Stimulated activated CD8-positive, alpha-beta memory T cell treated with anti-CD3 and anti-CD28 coated beads, Interleukin-7, amount 100 ng/mL, for 48 hours (primary cell): ENCODE measurements at regions not wholly inside any gene's neighbourhood (a gene's known extent, or its start where the extent isn't known, plus 50 kb on each side); places are given as distances from the start of the nearest gene placed in this dataset.

ENCODE experiments used
- DNase-seq, 2 donors: peaks; one replicate each; pipeline ENCODE4 v3.0.0-alpha.2; 2020; ENCODE audit warnings: low read depth in 1 of 2; ENCODE audit errors: extremely low read depth in 1 of 2

DNA sequence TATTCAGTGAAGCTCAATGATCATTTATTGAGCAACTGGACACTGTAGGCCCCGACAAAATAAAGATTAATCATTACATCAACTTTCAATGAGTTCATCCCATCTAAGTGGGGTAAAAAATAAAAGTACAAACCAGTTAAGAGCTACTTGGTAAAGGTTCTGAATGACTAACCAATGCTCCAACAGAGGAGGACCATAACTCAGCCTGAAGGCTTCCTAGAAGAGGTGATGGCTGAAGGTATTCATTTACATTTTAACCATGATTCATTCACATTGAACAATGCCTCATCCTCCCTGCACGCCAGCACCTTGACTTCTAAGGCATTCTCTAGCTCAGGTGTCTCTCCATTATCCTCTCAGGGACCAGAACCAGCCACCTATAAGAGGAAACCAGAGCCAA, 201.4 kb downstream of the ZNF462 start:
- DNase-seq: no peak

DNA sequence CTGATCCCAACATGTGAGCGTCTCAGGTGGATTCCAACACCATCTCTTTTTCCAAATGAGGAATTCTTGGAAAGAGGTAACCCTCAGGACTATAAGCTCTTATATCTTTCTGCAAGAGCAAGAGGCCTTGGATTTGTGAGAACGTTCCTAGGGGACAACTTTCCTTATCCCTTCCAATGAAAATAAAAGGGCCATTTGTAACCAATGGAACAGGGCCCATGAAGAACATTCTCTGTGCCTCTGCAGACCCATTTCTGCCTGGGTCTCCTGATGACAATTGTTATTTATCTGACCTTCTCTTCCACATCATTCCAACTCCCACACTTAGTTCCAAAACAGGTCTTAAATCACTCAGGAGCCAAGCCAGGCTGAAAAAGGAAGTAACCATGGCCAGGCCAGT, 202.6 kb downstream of the ZNF462 start:
- DNase-seq: no peak

DNA sequence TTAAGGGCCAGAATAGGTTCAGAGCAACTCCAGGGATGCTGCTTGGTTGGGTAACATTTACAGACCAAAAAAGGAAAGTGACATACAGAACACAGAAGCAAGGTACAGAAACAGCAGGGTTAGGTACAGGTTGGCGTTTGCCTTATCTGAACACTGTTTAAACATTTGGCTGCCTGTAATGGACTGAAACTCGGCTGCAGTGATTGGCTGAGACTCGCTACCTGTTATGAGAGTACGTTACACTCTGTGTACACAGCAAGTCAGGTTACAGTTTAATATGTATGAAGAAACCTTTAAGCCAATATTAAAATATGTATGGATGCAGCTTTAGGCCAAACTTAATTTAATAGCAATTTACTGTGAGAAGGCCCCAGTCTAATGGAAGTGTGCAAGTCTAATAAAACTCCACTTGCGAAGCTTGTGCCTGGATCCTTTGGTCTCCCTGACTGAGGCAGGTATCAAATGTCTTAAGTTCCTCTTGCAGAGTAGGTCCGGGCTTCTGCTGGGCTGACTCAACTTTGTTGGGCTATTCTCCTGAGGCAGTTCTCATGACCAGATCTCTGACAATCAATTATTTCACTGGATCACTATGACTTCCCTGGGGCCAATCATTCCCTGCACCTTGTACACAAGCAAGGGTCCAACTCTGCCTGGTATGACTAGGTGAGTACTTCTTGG, 204.9 kb downstream of the ZNF462 start:
- no peak for DNase-seq

DNA sequence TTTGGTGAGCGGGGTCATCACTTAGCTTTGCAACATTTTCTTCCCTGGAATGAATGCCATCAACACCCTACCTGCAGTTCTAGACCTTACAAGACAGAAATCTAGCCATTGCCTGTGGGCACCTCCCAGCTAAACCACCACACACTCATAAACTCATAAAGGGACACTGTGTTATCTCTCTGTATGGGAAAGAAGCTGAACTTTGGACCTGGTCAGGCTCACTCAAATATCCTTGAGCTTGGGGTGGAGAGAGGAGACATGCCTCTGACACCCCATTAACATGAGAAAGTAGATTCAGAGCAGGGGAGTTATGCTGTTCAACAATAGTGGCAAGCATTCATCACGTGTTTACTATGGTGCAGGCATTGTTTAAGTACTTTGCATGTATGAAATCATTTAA, 205.6 kb downstream of the ZNF462 start:
- no peak for DNase-seq

DNA sequence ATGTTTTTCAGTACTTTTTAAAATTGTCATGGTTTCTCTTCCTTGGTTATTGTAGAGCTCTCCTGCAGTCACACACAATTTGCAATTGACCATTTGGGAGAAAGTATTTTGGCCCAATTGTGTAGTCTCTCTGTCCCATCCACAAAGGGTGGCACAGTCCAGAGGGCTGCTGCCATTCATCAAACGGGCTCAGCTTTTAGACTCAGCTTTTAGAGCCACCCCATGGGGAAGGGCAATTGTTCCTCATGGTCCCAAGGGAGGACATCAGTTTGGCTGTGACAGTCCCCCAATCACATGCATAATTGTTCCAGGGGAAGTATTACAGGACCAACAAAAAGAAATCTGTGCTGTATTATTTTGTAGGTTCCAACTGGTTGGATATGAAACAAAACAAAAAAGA, 207.6 kb downstream of the ZNF462 start:
- DNase-seq: no peak

DNA sequence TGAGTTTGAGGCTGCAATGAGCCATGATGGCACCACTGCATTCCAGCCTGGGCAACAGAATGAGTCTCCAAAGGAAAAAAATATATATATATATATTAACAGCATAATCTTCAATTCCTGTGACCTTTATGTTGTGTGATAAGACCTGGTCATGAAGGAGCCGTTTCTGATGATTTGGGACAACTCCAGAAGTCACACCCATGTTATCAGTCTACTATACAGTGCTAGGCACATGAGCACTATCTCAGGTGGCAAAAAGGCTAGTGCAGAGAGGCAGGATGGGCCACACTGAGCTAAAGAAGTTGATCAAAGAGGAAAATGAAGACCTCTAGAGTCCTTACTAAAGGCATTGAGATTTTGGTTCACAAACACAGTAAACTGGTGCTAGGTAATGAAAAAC, 205.0 kb upstream of the RAD23B start:
- no peak for DNase-seq

DNA sequence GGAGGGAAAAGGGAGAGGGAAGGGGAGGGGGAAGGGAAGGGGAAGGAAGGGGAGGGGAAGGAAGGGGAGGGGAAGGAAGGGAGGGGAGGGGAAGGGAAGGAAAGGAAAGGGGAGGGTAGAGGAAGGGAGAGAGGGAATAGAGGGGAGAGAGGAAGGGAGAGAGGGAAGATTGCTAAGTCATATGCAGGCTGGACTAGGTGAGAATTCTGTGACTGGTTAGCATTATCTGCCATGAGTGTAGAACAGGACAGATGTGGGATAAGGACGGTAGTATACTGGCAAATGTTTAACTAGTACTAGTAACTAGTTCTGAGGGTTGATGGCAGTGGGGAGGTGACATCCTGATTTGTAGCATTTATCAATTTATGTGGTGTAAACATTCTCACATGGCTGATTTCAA, 203.5 kb upstream of the RAD23B start:
- no peak for DNase-seq

DNA sequence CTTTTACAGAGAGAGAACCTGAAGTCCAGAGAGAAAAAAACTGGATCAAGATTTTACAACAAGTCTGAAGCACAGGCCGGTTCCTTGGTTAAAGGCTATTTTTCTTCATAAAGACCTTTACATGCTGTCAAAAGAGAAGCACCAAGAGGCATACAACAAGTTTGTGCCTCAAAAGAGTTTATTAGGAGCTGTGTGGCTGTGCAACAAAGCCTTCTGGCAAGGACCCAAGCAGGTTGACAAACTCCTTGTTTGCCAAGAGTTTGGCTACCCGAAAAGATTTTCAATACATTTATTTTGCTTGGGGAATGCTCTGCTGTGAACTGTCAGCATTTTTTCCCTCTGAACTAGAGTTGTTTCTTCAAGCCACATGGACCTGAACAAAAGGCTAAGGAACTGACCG, 202.9 kb upstream of the RAD23B start:
- no peak for DNase-seq

DNA sequence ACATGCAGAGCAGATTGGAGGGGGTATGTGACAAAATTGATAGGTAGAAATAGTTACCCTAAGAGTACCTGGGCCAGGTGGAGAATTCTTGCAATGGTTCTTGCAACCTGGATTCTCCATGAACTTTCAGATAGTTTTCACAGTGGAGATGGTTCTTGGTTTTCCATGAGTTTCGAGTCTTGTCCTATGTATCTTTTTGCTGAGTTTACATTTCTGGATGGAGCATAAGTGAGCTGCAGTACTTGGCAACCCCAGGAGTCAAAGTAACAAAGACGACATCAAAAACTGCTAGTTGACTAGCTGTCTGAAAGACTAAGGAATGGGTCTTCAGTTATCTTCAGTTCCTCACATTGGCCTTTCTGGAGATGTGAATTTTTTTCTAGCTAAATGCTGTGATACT, 196.6 kb upstream of the RAD23B start:
- no peak for DNase-seq

DNA sequence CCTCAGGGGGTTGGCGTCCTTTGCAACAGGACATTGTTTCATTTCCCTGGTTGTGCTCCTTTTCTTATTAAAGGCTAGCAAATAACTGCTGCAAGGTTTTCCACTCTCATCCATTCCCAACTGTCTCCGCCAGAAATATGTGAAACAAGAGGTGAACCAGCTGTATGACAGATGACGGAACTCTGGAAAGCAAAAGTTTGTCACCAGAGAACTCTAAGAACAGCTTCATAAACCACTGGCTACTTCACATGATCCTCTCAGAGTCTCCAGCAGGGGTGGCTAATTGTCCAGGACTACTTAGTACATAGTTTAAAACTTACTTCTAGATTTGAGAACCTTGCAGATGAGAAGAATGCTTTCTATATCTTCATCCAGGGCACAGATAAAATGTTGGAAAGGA, 195.9 kb upstream of the RAD23B start:
- DNase-seq: no peak

DNA sequence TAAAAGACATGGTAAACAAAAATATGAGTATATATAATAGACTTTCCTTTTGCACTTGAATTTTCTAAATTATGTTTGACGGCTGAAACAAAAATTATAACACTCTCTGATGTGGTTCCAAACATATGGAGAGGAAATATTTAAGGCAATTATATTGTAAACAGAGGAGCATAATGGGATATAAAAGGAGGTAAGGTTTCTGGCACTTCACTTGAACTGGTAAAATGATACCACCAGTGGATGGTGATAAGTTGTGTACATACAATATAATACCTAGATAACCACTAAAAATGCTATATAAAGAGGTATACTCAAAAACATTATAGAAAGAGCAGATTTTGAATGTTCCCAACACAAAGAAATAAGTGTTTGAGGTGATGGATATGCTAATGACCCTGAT, 192.9 kb upstream of the RAD23B start:
- no peak for DNase-seq

DNA sequence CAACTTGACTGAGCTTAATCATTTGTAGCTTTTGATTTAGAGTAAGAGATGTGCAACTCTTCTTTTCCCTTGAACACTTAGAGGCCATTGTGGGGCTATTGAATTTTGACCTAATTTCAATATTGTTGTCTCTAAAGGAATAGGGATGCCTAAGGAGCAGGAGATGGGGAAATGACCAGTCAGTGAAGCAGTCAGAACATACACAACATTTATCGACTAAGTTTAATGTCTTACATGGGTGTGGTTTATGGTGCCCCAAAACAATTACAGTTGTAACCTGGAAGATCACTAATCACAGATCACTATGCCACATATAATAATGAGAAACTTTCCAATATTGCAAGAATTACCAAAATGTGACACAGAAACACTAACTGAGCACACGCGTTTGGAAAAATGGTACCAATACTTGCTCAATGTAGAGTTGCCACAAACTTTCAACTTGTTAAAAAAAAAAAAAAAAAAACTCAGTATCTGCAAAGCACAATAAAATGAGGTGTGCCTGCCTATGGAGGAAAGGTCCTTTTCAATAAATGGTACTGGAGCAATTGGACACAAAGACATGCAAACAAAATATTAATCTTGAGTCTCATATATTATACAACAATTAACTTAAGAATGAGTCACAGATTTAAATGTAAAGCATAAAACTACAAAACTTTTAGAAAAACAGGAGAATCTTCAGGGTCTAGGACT, 189.6 kb upstream of the RAD23B start:
- no peak for DNase-seq

DNA sequence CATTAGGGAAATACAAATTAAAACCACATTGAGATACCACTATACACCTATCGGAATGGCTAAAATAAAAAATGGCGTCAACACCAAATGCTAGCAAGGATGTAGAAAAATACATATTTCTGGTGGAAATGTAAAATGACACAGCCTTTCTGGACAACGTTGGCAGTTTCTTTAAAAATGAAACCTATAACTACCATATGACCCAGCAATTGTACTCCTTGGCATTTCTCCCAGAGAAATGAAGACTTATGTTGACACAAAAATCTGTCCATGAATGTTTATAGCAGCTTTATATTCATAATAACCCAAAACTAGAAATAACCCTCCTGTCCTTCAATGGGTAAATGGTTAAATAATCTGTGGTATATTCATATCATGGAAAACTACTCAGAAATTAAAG, 188.7 kb upstream of the RAD23B start:
- no peak for DNase-seq

DNA sequence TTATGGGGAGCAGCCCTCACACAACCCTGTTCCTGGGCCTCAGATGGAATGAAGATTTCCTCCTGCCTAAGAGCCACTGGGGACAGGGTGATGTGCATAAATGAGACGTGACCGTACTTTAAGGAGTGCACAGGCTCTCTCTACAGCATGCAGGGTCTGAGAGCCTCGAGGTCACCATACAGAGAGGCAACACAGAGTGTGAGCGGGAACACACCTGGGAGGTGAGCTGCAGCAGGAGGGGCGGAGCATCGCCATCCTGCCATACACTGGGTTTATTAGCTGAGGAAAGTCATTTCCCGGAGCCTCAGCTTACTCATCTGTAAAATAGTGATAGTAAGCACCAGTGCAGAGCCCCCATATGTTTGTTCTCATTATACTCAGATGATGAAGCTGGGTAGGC, 182.5 kb upstream of the RAD23B start:
- DNase-seq: no peak

DNA sequence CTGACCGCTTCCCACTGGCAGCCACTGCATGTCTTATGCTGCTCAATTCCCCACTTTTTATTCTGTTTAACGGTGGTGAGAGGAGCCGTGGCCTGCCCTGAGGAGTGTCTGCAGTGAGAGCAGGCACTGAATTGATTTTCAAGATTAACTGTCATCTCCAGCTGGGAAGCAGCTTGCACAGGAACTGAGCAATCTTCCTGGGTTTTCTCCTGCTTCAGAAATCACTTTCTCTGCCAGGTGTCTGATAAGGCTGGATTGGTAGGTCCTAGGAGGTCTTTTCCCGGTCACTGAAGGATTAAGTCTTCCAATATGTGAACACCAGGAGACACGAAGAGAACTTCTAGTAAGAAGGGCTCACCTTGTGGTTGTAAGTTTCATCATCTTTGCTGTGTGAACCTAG, 181.1 kb upstream of the RAD23B start:
- no peak for DNase-seq

DNA sequence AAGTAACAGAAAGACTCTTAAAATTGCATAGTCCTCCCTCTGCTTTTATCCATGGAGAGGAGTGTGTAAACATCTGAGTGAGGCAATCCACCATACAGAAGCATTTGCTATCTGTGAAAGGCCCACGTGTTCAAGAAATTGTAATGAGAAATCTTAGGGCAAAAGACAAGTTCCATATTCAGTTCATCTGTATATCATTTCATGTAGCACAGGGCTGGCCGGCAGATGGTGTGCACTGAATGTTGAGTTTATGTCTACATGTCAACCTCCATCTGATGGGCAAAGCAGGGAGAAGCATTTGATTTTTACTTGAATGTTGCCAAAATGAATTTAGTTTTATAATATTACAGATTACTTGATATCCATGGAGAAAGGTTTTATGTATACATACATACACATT, 179.5 kb upstream of the RAD23B start:
- DNase-seq: no peak

DNA sequence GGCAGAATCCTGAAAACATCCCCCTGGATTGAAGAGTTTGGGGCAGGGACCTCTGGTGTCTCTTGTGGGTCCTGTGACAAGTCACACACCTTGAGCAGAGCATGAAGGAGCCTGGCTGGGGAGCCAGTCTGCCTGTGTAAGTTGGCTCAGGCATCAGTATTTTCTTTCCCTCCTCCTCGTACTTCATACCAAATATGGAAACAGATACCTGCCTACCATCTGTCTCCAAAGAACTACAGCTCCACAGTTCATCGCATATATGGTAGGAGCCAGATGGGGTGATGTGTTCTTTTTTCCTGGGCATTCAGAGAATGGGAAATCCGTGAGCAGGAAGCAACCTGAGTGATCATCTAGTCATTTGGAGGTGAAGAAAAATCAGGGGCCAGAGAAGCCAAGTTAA, 177.3 kb upstream of the RAD23B start:
- DNase-seq: no peak

DNA sequence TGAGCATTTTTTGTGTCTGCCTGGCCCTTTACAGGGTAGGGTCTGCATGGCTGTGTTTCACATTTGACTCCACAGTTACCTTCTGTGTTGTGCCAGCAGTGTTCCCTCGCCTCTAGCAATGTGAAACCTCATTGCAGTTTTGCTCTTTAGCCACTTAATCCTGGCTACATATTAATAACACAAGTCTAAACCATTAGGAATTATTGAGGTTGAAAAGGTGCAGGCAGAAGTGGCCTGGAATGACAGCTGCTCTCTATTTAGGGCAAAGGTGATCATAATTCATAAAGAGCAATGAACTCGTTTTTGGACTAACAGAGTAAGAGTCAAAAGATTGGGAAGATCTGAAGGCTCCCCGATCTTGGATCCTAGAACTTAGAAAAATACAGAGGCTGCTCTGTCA, 176.7 kb upstream of the RAD23B start:
- DNase-seq: no peak

DNA sequence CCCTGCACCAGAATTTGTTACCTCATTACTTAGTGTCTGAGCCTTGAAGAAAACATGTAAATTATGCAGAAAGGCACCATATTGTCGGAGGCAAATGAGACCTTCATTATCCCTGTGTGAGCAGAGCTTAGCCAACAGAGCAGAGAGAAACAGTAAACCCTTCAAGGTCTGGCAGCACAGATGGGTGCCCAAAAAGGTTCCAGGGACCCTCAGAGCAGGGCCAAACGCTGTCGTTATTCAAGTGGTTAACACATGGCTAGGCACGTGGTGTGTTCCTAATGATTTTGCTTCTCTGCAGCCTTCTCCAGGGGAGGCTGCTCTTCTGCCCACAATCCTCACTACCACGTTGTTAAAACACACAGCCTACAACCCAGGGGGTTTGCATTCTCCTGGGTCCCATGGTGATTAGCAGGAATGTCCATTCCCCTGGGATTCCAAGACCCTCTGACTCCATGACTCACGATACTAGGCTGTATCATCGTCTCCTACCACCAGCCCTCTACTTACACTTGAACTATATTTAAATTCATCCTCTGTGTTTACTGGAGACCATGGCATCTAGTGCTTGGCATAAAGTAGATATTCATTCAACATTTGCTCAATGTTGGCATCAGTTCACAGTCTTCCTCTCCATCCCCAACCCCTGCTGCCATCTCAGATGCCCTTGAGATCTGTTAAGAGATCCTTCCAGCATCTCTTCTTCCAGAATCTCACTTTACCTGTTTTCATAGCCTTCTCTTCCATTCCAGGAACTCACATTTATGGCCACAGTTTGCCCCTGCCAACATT, 174.5 kb upstream of the RAD23B start:
- no peak for DNase-seq

DNA sequence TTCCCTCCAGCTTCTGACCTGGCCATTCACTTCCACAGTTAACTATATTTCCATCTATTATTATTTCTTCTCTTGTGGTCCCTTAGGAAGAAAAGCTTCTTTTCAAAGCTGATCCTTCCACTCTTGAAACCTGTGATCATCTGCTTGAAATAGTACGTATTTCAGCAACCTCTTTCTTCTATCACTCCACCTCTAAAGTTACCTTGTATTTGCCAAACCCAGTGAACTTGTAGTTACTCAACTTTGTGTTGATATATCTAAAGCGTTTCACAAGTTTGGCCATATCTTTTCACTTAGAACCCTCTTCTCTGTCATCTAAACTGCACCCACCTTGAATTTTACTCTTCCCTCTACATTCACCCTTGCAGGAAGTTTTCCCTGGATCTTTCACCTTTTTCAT, 173.8 kb upstream of the RAD23B start:
- no peak for DNase-seq

DNA sequence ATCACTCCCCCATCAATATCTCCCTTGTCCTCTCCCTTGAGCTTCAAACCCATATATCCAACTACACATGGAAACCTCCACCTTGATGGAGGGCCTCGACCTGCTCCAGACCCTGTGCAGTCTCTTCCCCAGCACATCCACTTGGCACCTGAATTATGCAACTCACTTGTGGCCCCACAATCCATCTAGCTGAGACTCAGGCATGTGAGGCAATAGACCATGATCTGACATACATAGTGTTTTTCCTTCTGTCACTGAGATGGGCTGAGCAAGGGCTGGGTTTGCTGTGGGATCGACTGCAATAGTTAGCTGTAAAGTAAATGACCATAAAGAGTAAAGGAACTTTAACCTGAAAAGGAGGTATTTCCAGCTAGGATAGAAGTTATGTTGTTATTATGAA, 172.9 kb upstream of the RAD23B start:
- DNase-seq: no peak

DNA sequence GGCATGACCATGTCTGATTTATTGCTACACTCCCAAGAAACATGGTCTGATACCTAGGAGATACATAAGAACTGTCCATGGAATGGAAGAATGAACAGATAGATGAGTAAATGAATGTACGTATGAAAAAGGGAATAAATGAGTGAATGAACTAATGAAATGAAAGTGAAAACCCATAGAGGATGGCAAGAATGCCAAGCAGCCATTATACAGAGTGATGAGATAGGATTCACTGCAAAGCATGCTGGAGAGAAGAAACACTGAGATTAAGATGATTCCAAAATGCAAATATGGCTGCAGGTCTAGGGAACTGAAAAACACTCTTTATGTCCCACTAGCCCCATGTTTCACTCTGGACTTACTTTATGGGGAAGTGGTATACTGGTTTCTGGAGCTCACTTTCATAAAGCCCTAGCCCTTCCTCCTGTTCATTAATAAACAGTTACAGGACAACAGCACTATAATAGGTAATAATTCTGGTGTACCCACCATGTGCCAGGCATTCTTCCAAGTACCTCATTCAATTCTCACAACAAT, 170.3 kb upstream of the RAD23B start:
- no peak for DNase-seq
